Mammary epithelial cell (primary cell): ENCODE measurements at regions not wholly inside any gene's neighbourhood (a gene's known extent, or its start where the extent isn't known, plus 50 kb on each side); places are given as distances from the start of the nearest gene placed in this dataset.

Experiments
- CTCF ChIP-seq, 2 donors: IDR thresholded peaks in 1 of 2; conservative IDR thresholded peaks in 1 of 2; 2 replicates each; pipeline ENCODE4 v1.5.1; 2011 to 2012; ENCODE audit warnings: inconsistent platforms in 2 of 2, low read length in 2 of 2, mild to moderate bottlenecking in 2 of 2, control low read depth in 1 of 2, low read depth in 1 of 2; ENCODE audit not compliant: insufficient read depth in 1 of 2; ENCODE audit errors: extremely low read depth in 1 of 2
- EZH2 ChIP-seq: IDR thresholded peaks from 2 replicates; pipeline ENCODE4 v1.6.1; 2012; ENCODE audit warnings: low read length, inconsistent platforms, borderline replicate concordance

DNA sequence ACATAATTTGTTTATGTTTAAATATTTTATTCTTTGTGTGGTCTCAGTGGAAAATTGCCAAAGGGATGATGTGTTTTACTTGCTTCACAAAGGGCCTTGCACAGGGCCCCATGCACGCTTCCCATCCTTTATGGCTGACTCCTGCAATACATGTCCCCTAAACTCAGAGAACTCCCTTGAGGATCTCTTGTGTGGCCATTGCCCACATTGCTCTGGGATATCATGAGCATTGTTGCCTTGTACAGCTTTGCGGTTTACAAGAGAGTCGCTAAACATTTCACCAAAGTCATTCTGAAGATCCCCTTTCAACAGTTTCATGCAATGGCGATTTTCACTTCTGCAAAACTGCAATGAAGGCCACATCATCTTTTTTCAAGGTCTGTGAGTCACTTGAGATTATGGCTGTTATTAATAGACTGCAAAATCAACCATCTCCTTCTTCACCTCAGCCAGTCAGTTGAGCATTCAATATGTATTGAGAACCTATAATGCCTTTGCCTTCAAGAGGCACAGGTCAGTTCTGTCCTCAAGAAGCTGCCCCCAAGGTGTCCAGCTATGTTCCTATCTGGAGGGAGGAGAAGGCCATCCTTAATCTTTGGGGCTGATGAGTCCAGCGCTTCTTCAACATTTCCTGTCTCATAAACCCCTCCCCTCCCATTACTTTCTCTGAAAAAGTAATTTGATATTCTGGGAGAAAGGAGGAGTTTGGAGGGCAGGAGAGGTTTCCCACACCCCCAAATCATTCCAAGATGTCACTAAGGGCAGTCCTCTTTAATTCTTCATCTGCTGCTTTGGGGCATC lies 108.1 kb downstream of the CCDC71L start:
- no peak for TF ChIP-seq CTCF (conservative IDR thresholded peaks at IDR 0.05 in 1 of 2, IDR thresholded peaks at IDR 0.05 in 1 of 2; ENCODE audit: extremely low read depth in 1 of 2, insufficient read depth in 1 of 2, low read depth in 1 of 2, low read length in 2 of 2)
- TF ChIP-seq EZH2: no peak
